ENCODE measurements at regions not wholly inside any gene's neighbourhood (a gene's known extent, or its start where the extent isn't known, plus 50 kb on each side); places are given as distances from the start of the nearest gene placed in this dataset.

DNA sequence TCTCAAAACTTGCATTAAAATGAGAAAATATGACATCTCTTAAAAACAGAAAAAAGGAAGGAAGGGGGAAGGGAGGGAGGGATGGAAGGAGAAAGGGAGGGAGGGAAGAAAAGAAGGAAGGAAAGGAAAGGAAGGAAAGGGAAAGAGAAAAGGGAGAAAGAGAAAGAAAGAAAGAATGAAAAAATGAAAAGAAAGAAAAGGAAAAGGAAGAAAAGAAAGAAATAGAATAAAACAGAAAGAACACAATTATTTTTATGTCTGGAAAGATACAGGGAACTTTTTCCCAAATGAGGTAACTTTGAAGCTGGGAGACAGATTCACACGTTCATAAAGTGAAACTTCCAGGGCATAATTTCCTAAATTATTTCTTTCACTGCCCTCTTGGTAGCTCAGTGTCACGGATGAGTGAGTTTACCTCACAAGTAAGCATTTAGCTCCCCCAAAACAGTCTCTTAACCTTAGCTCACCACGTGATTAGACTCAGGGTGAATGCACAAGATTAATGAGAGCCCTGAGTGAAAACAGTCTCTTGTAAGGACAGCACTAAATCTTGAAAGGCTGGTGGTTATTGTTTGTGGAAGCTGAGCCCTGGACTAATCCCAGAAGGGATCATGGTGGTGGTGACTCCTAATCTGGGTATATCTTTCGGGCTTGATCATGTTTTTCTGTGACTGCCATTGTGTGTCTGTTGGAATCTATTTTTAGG, 74.1 kb upstream of the HDAC9 start:
- TF ChIP-seq, protein P1, sequence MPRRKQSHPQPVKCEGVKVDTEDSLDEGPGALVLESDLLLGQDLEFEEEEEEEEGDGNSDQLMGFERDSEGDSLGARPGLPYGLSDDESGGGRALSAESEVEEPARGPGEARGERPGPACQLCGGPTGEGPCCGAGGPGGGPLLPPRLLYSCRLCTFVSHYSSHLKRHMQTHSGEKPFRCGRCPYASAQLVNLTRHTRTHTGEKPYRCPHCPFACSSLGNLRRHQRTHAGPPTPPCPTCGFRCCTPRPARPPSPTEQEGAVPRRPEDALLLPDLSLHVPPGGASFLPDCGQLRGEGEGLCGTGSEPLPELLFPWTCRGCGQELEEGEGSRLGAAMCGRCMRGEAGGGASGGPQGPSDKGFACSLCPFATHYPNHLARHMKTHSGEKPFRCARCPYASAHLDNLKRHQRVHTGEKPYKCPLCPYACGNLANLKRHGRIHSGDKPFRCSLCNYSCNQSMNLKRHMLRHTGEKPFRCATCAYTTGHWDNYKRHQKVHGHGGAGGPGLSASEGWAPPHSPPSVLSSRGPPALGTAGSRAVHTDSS (tag by site-specific recombination; IDR thresholded peaks at IDR 0.05): no peak
- TF ChIP-seq ZNF394 (tag by site-specific recombination; IDR thresholded peaks at IDR 0.05; ENCODE audit: borderline replicate concordance): no peak; the same call in 1 of the 2 replicates
- TF ChIP-seq BCL11B (tag by site-specific recombination; IDR thresholded peaks at IDR 0.05; ENCODE audit: low read depth): no peak
- TF ChIP-seq ZNF184 (tag by site-specific recombination; IDR thresholded peaks at IDR 0.05): no peak
- TF ChIP-seq YY1 (tag by site-specific recombination; IDR thresholded peaks at IDR 0.05): no peak; the same call in 1 of the 2 replicates
